Peyer's patch (tissue), 4 donors: ENCODE measurements at regions not wholly inside any gene's neighbourhood (a gene's known extent, or its start where the extent isn't known, plus 50 kb on each side); places are given as distances from the start of the nearest gene placed in this dataset.
"Not testable (repeated sequence)": the region's sequence is repeated elsewhere in the genome, so short reads cannot be mapped to it uniquely, and the experiment has no call there.

Experiments used
- POLR2A ChIP-seq, 2 donors: fragments of 450-650 bp; IDR thresholded peaks; one replicate each; pipeline ENCODE4 v1.5.1; 2017; ENCODE audit warnings: antibody characterized with exemption in 2 of 2, mild to moderate bottlenecking in 2 of 2, moderate library complexity in 2 of 2
- TF ChIP-seq, protein P1 (sequence below), 6 experiments: fragments of 450-650 bp in 4 of 6; fragments of 200-600 bp in 2 of 6; sonication (generic) in 1 of 6; IDR thresholded peaks; one replicate each; pipeline ENCODE4 v1.5.1; 2017 to 2019; ENCODE audit warnings: antibody characterized with exemption in 6 of 6, mild to moderate bottlenecking in 3 of 6, moderate library complexity in 1 of 6

DNA sequence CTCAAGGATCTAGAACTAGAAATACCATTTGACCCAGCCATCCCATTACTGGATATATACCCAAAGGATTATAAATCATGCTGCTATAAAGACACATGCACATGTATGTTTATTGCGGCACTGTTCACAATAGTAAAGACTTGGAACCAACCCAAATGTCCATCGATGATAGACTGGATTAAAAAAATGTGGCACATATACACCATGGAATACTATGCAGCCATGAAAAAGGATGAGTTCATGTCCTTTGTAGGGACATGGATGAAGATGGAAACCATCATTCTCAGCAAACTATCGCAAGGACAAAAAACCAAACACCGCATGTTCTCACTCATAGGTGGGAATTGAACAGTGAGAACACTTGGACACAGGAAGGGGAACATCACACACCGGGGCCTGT lies 80.7 kb upstream of the FOXN2 start:
- TF ChIP-seq, protein P1, sequence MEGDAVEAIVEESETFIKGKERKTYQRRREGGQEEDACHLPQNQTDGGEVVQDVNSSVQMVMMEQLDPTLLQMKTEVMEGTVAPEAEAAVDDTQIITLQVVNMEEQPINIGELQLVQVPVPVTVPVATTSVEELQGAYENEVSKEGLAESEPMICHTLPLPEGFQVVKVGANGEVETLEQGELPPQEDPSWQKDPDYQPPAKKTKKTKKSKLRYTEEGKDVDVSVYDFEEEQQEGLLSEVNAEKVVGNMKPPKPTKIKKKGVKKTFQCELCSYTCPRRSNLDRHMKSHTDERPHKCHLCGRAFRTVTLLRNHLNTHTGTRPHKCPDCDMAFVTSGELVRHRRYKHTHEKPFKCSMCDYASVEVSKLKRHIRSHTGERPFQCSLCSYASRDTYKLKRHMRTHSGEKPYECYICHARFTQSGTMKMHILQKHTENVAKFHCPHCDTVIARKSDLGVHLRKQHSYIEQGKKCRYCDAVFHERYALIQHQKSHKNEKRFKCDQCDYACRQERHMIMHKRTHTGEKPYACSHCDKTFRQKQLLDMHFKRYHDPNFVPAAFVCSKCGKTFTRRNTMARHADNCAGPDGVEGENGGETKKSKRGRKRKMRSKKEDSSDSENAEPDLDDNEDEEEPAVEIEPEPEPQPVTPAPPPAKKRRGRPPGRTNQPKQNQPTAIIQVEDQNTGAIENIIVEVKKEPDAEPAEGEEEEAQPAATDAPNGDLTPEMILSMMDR (IDR thresholded peaks at IDR 0.05), result not testable (repeated sequence)
- not testable (repeated sequence) for TF ChIP-seq POLR2A (IDR thresholded peaks at IDR 0.05)
